Dedifferentiated amniotic fluid mesenchymal stem cell (primary cell): ENCODE measurements at regions not wholly inside any gene's neighbourhood (a gene's known extent, or its start where the extent isn't known, plus 50 kb on each side); places are given as distances from the start of the nearest gene placed in this dataset.

Experiments used
- DNase-seq: peaks from one replicate; pipeline ENCODE4 v3.0.0-alpha.2; 2016; ENCODE audit errors: extremely low spot score

GRCh38 chr13:97631158-97631557, 197.2 kb downstream of the RAP2A start:
- no peak for DNase-seq

GRCh38 chr13:97639236-97639635, 205.3 kb downstream of the RAP2A start:
- no peak for DNase-seq

- no peak for DNase-seq
These were observed 206.3 kb downstream of the RAP2A start for GRCh38 chr13:97640268-97640667.

- no peak for DNase-seq
These were observed 214.4 kb downstream of the RAP2A start for GRCh38 chr13:97648171-97648880.

DNA sequence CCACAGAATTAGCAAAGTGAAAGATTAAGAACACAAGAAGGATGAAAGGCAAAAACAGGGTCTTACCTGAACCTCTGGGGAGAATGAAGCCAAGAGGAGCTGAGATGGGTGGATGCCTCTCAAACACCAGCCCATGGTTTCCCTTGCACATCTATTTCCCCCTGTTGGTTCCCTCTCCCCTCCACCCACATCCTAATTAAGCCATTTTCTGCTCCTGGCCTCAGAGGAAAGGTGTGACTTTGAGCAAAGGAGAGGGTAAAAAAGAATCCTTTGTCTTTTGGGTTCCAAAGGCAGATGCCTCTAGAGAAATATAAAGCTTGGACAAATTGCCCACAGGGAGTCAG, 214.9 kb downstream of the RAP2A start:
- DNase-seq = no peak

DNA sequence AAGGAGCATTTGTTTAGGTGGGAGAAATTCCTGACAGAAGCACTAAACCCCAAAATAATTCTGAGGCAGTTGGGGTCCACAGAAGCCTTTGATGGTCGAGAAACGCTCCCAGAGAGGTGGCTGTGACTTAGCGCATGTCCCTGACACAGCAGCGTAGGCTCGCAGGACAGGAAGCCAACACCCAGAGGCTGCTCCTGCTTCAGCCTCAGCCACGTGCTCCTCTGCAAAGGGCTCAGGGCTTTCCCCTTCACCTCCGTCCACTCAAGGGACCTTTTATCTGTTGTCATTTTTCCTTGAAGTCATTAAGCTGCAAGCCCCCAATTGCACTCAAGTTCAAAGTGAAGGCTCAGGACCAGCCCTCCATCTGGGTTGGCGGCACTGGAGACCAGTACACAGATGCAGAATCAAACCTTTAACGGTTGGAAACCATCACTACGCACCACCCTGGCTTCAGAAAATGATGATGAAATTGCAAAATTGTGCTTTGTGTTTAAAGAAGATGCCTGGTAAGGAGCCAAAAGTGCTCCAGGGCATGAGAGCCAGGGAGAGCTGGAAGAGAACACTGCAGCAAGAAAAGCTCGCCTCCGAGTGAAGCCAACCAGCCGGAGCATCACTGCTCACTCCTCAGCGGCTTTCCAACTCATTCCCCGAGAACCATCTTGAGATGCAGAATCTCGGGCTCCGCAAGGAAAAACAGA, 219.6 kb downstream of the RAP2A start:
- DNase-seq = peak; percentile 51

GRCh38 chr13:97654236-97654635, 220.3 kb downstream of the RAP2A start:
- no peak for DNase-seq

GRCh38 chr13:97658556-97658955, 224.6 kb downstream of the RAP2A start:
- DNase-seq = no peak

DNA sequence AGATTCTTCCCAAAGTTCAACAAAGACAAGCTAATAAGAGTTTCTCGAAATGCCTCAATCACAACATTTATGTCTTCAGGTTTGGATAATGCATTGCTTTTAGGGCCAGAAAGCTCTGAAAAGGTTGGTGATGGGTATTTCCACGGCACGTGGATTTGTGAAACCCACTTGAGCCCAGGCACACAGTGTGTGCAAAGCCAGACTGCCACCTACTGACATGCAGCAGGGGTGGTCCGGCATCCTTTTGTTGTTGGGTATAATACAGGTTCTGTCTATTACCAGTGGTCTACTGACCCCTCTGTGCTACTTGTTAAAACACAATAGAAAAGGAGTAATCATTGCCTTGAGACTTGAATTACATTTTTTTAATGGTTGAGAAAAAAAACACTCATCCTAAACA, 225.6 kb downstream of the RAP2A start:
- DNase-seq = no peak

GRCh38 chr13:97660594-97661260, 226.8 kb downstream of the RAP2A start:
- DNase-seq = no peak

DNA sequence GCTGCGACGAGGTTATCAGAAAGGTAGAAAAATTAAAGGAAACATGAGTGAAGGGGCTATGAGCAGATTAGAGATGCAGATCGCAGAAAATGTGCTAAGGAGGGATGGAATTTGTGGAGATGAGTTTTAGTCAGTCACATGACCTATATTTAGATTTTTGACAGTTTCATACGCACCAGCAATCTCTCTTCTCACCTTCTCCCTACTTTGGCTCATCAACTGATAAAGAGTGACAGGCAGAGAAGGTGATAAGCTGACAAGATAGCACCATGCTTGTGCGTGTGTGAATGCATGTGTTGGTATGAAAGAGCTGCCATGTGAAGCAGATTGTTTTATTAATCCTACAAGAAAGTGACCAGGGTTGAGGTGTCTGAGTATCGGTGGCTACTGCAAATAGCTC, 252.6 kb downstream of the RAP2A start:
- no peak for DNase-seq

DNA sequence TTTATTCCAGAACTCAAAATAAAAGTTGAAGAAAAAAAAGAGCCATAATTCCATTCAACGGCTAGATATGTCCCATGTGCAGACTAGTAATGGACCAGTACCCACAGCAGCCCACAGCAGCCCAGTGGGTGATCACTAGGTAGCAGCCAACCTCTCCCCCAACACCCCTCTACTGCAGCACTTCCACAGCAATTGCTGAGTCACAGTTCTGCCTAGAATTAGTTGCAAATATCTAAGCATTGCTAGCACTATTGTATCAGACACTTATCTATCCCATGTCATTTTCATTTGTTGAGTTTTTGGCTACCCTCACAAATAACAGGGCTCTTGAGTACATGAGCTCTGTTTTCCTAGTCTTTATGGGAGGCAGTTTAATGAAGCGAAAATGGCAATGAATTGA, 258.7 kb downstream of the RAP2A start:
- DNase-seq = no peak

DNA sequence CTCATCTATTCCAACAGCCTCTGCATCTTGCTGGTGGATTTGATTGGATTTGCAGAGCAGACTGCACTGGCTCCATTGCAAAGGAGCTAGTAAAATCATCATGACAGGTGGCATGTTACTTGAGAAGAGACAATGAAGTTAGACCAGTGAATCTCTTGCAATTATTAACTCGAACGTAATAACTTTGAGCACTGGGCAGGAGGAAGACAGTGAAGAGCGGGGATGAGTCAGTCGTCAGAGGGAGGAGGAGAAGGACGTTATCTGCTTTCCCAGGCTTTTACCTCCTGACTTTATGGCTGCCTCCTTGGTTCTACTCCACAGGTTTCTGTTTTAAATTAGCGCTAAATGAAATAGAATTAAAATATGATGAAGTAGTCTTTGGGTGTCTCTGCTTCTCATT, 257.8 kb upstream of the IPO5 start:
- DNase-seq = no peak

- DNase-seq = no peak
These were observed 256.6 kb upstream of the IPO5 start for GRCh38 chr13:97696921-97697320.

GRCh38 chr13:97700306-97700848, 253.1 kb upstream of the IPO5 start:
- DNase-seq = no peak

- DNase-seq = no peak
These were observed 250.9 kb upstream of the IPO5 start for GRCh38 chr13:97702614-97703013.

DNA sequence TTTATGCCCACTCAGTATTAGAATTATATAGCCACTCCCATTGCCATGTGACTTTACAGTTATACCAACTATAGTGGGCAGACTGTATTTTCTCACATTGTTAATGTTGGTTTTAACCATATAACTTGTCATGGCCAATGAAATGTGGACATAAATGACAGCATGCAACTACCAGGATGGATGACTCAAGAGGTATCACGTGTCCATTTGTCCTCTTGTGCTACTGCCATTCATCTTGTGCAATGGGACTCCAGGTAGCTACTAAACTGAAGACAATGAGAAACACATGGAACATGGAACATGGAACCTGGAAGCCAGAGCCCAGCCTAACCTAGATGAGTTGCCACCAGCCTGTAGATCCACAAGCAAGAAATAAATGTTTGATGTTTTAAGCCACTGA, 242.7 kb upstream of the IPO5 start:
- no peak for DNase-seq

GRCh38 chr13:97712770-97713169, 240.7 kb upstream of the IPO5 start:
- no peak for DNase-seq

- no peak for DNase-seq
These were observed 237.7 kb upstream of the IPO5 start for GRCh38 chr13:97715763-97716162.

DNA sequence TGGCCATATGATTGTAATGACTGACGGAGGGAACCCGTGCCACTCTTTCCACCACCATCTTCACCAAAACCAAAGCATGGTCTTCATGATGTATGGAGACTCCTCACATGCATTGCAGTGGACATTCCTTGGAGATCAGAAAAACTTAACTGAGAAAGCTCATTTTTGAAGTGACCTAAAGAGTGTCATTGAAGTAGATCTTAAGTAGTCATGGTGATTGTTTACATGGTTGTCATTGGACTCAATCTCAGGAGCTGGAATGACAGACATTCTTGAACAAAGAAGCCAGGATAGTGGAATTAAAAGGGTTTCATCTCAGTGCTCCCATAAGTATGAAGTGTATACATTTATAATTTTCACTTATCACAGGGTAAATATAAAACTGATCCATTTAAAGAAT, 236.7 kb upstream of the IPO5 start:
- DNase-seq = no peak

DNA sequence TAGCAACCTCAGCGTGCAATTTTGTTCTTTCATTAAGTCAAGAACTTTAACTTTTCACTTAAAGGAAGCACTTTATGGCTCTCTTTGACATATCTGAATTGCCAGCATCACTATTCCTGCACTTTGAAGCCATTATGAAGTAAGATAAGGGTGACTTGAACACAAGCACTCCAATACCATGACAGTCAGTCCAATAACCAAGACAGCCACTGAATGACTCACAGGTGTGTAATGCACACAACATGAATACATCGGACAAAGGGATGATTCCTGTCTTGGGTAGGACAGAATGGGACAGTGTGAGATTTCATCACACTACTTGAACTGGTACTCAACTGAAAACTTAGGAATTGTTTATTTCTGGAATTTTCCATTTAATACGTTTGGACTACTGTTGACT, 233.7 kb upstream of the IPO5 start:
- no peak for DNase-seq

GRCh38 chr13:97720896-97721295, 232.6 kb upstream of the IPO5 start:
- DNase-seq = no peak

DNA sequence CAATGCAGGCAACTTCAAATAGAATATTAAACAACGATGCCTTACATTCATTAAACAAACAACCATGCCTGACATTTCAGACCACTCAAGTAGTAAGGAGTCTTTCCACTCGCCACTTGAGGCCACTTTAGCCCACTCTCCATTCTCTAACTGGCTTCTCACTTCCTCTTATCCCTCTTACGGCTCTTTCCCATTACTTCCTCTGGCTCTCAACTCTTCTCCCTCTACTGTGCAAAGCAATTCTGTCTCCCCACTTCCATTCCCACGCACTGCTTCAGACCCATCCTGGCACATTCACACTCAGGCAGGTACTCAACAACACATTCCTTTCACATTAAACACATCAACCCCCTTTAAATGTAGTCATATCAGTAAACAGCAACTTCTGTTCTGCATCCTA, 229.8 kb upstream of the IPO5 start:
- no peak for DNase-seq
